Skeletal muscle satellite cell (primary cell): ENCODE measurements at regions not wholly inside any gene's neighbourhood (a gene's known extent, or its start where the extent isn't known, plus 50 kb on each side); places are given as distances from the start of the nearest gene placed in this dataset.

Source experiments
- H3K27me3 ChIP-seq: 2 replicates; pipeline ENCODE4 v1.7.0; 2013; ENCODE audit warnings: low read length; ENCODE audit not compliant: control insufficient read depth, insufficient read depth
- H3K36me3 ChIP-seq: 2 replicates; pipeline ENCODE4 v1.7.0; 2013; ENCODE audit warnings: mild to moderate bottlenecking, control low read depth, low read length; ENCODE audit not compliant: insufficient read depth
- H3K4me1 ChIP-seq: 2 replicates; pipeline ENCODE4 v1.7.0; 2013; ENCODE audit warnings: low read length; ENCODE audit not compliant: control insufficient read depth, insufficient read depth
- H3K4me2 ChIP-seq: 2 replicates; pipeline ENCODE4 v1.7.0; 2013; ENCODE audit warnings: mild to moderate bottlenecking, low read length
- H3K4me3 ChIP-seq: 2 replicates; pipeline ENCODE4 v1.7.0; 2013; ENCODE audit warnings: low read length
- H3K9ac ChIP-seq: 2 replicates; pipeline ENCODE4 v1.7.0; 2013; ENCODE audit warnings: mild to moderate bottlenecking, low read depth, low read length, moderate library complexity
- H3K9me3 ChIP-seq: replicated peaks from 2 replicates; pipeline ENCODE4 v1.7.0; 2013; ENCODE audit warnings: mild to moderate bottlenecking, control low read depth, low read length

DNA sequence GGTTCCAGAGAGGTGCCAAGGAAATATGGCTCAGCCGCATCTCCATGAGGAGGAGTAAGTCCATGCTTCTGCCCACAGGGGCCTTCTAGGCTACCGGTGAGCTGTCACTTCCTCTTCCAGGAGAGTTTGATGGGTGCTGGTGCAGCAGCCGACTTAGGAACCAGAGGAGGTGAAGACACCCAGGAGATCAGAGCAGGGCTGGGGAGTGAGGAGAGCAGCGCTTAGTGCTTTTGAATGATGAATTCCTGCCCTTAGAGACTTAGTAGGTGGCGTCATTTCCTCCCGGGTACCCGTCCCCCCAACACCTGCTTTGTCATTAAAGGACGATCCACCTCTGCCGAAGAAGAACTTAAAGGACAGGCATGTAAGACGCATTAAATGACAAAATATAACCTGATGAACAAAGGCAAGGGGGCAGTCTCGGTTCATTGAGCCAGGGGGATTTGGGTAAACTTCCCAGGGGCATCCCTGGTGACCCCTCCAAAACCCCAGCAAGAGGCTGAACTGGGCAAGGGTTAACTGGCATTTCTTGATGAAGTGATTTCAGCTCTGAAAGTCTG lies 67.6 kb downstream of the HES1 start:
- no peak overlapping the region for H3K4me2 ChIP-seq
- no peak overlapping the region for H3K4me3 ChIP-seq
- no peaks in the 10 kb centered on the region for H3K4me1 ChIP-seq
- peaks cover 50% of the 10 kb centered on the region for H3K27me3 ChIP-seq
- H3K36me3 ChIP-seq = no peaks in the 10 kb centered on the region
- H3K9ac ChIP-seq = no peak overlapping the region
- no peaks in the 10 kb centered on the region for H3K9me3 ChIP-seq

DNA sequence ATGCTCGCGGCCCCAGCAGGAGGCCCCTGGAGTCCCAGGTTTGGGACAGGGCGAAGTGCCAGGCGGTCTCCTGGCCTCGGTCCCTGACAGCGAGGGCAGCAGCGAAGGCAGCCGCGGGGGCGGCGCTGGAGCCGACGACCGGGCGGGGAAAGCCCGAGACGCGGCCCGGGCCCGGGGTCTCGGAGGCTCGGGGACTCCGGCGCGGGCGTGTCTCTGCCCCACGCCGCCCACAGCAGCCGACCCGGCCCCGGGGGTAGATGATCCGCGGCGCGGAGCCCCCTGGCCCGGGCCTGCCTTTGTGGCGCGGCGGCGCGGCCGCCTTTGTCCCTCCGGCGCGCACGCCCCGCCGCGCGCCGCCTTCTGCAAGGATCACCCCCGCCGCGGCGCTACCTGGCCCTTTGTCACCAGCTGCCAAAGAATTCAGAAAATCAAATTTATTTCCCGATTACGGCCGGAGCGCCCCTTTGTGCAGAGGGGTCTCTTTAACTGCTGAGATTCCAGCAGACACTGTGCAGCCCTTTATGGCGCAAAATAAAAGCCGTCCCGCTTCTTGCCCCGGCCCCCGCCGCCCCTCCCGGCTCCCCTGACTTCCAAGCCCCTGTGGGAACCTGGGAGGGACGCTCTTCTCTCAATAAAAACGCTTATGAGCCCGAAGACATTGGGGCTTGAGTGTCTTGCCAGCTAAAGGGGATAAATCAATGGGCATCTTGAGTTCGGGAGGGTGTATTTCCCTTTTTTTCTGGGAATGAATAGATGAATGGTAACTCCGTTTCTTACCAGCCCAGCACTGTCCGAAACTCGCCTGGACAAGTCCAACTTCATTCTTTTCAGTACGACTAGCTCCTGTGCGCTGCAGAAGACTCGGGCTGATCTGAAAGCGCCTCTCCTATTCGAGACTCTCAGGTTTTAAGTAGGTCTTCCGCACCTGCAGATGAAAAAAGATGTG lies 68.4 kb downstream of the HES1 start:
- Histone ChIP-seq H3K36me3 (no peaks in the 10 kb centered on the region), H3K27me3 (peaks cover 44% of the 10 kb centered on the region), H3K4me2 (no peak overlapping the region), H3K9ac (no peak overlapping the region), H3K4me3 (no peak overlapping the region), H3K4me1 (no peaks in the 10 kb centered on the region), H3K9me3 (no peaks in the 10 kb centered on the region)

DNA sequence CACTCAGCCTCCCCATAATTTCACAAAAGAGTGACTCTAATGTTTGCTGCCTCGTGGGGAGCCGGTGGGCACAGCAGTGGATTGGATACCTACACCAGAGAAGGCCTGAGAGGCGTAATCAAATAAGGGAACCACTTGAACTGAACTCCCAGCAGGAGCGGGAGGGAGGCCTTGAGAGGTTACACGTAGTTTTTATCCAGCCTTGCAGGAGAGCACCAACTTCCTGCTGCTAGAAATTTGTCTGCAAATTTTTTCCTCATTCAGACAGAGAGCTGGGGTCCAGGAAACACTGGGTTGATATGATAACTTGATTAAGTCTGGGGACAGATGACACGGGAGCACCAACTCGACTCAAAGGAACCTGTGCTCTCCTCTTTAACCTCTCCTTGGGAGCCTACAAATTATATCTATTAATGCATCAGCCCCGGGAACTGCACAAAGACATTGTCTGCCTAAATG lies 69.8 kb downstream of the HES1 start:
- no peaks in the 10 kb centered on the region for H3K36me3 ChIP-seq
- H3K9ac ChIP-seq = no peak overlapping the region
- no peaks in the 10 kb centered on the region for H3K9me3 ChIP-seq
- H3K4me1 ChIP-seq = no peaks in the 10 kb centered on the region
- H3K4me3 ChIP-seq = no peak overlapping the region
- H3K4me2 ChIP-seq = no peak overlapping the region
- H3K27me3 ChIP-seq = peaks cover 32% of the 10 kb centered on the region

DNA sequence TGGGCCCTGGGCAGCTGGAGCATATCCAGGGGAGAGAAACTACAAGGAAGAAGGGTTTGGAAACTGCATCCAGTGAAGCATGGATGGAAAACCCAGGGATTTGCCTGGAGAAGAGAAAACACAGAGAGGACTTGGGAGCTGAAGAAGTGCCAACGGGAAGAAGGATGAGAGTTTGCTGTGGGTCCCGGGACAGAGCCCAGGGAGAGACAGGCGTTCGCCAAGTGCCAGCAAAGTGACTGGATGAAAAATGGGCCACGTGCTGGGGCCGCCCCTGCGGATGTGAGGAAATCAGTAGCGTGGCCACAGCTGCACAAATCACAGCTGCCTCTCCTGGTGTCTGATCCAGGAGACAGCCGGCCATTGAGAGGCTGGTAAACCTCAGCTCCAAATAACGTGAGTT lies 70.4 kb downstream of the HES1 start:
- Histone ChIP-seq H3K9ac (no peak overlapping the region), H3K4me3 (no peak overlapping the region), H3K9me3 (no peaks in the 10 kb centered on the region), H3K27me3 (peaks cover 30% of the 10 kb centered on the region), H3K36me3 (no peaks in the 10 kb centered on the region), H3K4me1 (no peaks in the 10 kb centered on the region), H3K4me2 (no peak overlapping the region)

DNA sequence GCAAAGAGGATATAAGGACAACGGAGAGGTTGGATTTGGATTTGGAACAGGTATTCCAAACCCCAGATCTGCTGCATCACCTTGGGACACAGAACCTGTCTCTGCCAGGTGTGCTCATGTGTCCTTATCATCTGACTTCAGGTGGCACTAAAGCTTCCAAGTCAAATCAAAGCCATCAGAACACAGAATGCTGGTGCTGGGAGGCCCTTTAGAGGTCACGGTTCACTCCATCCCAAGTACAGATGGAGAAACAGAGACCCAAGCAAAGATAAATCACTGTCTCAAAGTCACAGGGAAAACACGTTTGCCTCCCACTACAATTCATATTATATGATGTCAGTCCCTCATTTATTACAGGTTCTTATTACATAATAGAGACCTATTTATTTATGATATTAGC lies 72.8 kb downstream of the HES1 start:
- Histone ChIP-seq H3K27me3 (peaks cover 28% of the 10 kb centered on the region), H3K4me1 (no peaks in the 10 kb centered on the region), H3K4me2 (no peak overlapping the region), H3K9me3 (no peaks in the 10 kb centered on the region), H3K9ac (no peak overlapping the region), H3K4me3 (no peak overlapping the region), H3K36me3 (no peaks in the 10 kb centered on the region)

DNA sequence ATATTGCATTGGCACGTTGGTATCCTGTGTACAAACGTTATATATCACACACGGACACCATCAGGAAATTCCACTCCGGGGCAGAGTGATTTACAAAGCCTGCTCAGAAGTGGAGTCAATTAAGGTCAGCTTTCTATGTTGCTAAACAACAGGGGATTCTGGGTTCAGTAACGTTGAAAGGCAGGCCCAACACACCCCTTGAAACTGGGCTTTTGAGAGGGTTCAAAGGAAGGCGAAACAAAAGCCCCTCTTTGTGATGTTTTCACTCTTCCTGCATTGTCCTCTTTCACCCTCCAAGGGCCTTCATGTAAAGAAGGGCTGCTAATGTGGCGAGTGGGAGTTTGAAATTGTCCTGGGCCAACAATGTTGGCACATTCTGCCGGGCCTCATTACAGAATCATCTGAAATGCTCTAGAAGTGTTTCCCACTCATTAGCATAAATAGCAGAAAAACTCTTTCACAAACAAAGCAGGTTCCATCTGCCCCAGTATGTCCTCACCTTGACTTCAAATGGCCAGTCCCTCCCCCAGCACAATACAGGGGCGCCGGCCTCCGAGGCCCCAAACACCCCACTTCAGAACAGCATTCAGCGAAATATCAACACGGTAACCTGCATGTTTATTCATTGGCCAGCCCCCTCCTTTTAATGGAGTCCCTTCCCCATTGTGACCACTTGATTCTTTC lies 76.4 kb downstream of the HES1 start:
- Histone ChIP-seq H3K27me3 (peaks cover 30% of the 10 kb centered on the region), H3K36me3 (no peaks in the 10 kb centered on the region), H3K9ac (no peak overlapping the region), H3K4me2 (no peak overlapping the region), H3K9me3 (no peaks in the 10 kb centered on the region), H3K4me1 (no peaks in the 10 kb centered on the region), H3K4me3 (no peak overlapping the region)

DNA sequence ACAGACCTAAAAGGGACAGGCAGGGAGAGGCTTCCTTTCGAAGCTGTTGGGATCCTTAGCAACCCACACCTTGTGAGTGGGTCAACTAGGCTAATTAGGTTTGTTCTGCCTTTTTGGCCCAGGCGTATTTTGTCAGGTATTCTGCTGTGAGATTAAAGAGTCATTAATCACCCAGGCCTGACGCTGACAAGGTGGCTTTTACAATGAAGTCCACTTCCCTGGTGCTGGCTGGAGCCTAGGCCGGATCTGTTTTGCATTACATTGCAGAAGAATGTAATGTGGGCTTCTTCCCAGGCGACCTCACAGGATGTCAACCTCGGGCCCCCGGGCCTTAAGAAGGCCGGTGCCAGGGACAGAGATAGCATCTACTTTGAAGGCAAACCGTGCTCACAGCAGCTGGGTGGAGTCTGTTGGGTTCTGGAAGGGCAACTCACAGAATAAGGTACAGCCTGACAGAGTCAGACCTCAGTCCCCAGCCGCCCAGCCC lies 76.9 kb downstream of the HES1 start:
- H3K4me2 ChIP-seq = no peak overlapping the region

DNA sequence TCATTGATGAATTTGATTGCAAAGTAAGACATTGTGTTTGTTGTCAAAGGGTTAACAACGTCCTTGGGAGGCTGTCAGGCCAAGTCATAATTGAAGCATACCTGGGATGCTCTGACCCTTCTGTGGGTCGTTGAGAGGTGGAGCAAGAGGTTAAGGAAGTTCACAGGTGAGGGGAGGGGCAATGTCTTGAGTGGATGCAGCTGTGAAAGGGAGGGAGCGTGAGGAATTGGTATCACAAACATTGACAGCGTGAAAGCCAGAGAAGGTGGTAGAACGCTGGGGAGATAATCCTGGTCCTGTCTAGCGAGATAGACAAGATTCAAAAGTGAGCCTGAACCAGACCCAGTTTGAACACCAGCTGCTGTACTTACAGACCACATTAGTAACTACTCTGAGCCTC lies 79.4 kb downstream of the HES1 start:
- no peak overlapping the region for H3K4me2 ChIP-seq
- peaks cover 47% of the 10 kb centered on the region for H3K27me3 ChIP-seq
- H3K4me1 ChIP-seq = no peaks in the 10 kb centered on the region
- no peak overlapping the region for H3K9ac ChIP-seq
- no peaks in the 10 kb centered on the region for H3K9me3 ChIP-seq
- H3K4me3 ChIP-seq = no peak overlapping the region
- H3K36me3 ChIP-seq = no peaks in the 10 kb centered on the region

More for the DNA sequence above, 76.9 kb downstream of the HES1 start:
- Histone ChIP-seq H3K27me3 (peaks cover 30% of the 10 kb centered on the region), H3K36me3 (no peaks in the 10 kb centered on the region), H3K9ac (no peak overlapping the region), H3K9me3 (no peaks in the 10 kb centered on the region), H3K4me1 (no peaks in the 10 kb centered on the region), H3K4me3 (no peak overlapping the region)

DNA sequence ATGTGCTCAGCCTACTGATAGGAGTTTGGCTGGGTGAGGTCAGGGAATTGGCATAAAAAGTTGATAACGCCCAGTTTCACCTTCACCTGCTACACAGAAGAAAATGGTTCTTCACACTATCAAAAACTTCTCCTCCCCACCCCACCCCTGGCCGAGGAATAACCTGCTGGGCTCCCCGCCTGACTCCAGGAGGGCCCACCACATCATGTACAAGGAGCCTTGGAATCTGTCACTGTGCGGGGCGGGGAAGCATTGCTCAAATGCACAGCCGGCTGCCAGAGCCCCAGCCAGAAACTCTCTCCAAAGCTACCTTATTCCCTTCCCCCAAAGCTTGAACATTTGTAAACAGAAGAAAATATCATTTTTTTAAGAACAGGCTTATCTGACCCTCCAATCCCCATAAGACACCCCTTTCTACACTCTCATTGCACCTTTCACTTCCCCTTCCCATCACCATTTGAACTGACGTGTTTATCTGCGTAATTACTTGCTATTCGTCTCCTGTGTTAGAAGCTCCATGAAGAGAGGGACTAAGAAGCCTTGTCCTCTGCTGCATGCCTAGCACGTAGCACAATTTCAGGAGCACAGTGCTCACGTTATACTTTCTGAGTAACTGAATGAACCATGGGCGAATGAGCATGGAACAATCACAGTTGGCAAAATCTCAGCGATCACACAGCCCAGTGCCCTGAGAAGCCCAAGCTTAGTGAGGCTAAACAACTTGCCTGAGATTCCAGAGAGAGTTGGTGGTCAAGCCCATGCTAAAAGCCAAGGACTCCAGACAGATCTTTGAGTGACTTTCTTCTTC lies 82.9 kb downstream of the HES1 start:
- Histone ChIP-seq H3K4me2 (no peak overlapping the region), H3K27me3 (peaks cover 45% of the 10 kb centered on the region), H3K9me3 (no peaks in the 10 kb centered on the region), H3K9ac (no peak overlapping the region), H3K36me3 (no peaks in the 10 kb centered on the region), H3K4me1 (no peaks in the 10 kb centered on the region), H3K4me3 (no peak overlapping the region)

DNA sequence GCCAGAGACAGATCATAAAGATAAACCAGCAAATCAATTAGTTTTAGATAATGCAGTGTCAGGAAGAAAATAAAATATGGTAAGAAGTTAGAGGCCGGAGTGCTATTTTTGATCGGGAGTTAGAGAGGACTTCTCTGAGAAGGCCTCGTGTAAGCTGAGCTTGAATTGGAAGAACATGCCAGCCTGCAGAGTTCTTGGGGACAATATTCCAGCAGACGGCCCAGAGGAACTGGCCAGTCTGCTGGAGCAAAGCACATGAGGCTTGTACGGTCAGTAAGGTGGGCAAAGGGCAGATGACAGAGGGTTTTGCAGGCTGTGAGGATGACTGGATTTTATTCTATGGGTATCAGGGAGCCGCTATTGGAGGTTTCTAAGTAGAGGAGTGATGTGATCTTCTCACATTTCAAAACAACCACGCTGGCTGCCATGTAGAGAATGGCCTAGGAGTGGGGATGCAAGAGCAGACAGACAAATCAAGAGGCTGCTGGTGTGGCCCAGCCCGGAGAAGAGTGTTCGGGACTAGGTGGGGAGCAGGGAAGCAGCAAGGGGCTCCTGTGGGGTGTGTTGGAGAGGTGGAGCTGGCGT lies 84.0 kb downstream of the HES1 start:
- H3K4me3 ChIP-seq = no peak overlapping the region
- no peaks in the 10 kb centered on the region for H3K4me1 ChIP-seq
- no peaks in the 10 kb centered on the region for H3K36me3 ChIP-seq
- H3K27me3 ChIP-seq = peaks cover 47% of the 10 kb centered on the region
- H3K9me3 ChIP-seq = no peaks in the 10 kb centered on the region
- no peak overlapping the region for H3K4me2 ChIP-seq
- H3K9ac ChIP-seq = no peak overlapping the region
